Gastrocnemius medialis (tissue), 4 donors: ENCODE measurements at regions not wholly inside any gene's neighbourhood (a gene's known extent, or its start where the extent isn't known, plus 50 kb on each side); places are given as distances from the start of the nearest gene placed in this dataset.

ENCODE experiments used
- POLR2A ChIP-seq, 2 donors: fragments of 450-650 bp; IDR thresholded peaks; one replicate each; pipeline ENCODE4 v1.6.1; 2017; ENCODE audit warnings: antibody characterized with exemption in 2 of 2, mild to moderate bottlenecking in 2 of 2, moderate library complexity in 2 of 2
- TF ChIP-seq, protein P1 (sequence below), 5 experiments: fragments of 450-650 bp in 3 of 5; fragments of 200-600 bp in 2 of 5; sonication (generic) in 2 of 5; IDR thresholded peaks in 4 of 5; conservative IDR thresholded peaks in 1 of 5; 1 replicate in 4 of 5; 2 replicates in 1 of 5; pipeline ENCODE4 v1.5.1; 2016 to 2019; ENCODE audit warnings: antibody characterized with exemption in 5 of 5, mild to moderate bottlenecking in 3 of 5, moderate library complexity in 3 of 5

- TF ChIP-seq, protein P1, sequence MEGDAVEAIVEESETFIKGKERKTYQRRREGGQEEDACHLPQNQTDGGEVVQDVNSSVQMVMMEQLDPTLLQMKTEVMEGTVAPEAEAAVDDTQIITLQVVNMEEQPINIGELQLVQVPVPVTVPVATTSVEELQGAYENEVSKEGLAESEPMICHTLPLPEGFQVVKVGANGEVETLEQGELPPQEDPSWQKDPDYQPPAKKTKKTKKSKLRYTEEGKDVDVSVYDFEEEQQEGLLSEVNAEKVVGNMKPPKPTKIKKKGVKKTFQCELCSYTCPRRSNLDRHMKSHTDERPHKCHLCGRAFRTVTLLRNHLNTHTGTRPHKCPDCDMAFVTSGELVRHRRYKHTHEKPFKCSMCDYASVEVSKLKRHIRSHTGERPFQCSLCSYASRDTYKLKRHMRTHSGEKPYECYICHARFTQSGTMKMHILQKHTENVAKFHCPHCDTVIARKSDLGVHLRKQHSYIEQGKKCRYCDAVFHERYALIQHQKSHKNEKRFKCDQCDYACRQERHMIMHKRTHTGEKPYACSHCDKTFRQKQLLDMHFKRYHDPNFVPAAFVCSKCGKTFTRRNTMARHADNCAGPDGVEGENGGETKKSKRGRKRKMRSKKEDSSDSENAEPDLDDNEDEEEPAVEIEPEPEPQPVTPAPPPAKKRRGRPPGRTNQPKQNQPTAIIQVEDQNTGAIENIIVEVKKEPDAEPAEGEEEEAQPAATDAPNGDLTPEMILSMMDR (IDR thresholded peaks at IDR 0.05 in 4 of 5, conservative IDR thresholded peaks at IDR 0.05 in 1 of 5) = no peak
- no peak for TF ChIP-seq POLR2A (IDR thresholded peaks at IDR 0.05)
These were observed 197.8 kb downstream of the EBLN2 start for GRCh38 chr3:73259291-73259690.
